ENCODE measurements at regions not wholly inside any gene's neighbourhood (a gene's known extent, or its start where the extent isn't known, plus 50 kb on each side); places are given as distances from the start of the nearest gene placed in this dataset.

DNA sequence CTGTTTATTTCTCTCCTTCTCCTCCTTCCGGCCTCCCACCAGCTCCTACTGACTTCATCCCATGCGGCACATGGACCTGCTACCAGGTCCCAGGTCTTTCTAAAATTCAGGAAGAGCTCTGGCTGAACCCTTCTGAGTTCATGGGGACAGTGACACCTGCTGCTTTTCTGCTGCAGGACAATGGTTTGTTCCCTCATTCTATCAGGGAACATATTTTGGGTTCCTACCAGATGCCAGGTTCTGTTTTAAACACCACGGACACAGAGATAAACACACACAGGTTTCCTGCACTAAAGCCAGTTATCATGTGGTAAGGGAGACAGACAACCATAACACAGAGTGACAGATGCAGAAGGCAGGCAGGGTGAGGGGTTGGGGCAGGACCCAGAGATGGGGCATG, 114.0 kb upstream of the RAB4A start:
- TF ChIP-seq, protein P1, sequence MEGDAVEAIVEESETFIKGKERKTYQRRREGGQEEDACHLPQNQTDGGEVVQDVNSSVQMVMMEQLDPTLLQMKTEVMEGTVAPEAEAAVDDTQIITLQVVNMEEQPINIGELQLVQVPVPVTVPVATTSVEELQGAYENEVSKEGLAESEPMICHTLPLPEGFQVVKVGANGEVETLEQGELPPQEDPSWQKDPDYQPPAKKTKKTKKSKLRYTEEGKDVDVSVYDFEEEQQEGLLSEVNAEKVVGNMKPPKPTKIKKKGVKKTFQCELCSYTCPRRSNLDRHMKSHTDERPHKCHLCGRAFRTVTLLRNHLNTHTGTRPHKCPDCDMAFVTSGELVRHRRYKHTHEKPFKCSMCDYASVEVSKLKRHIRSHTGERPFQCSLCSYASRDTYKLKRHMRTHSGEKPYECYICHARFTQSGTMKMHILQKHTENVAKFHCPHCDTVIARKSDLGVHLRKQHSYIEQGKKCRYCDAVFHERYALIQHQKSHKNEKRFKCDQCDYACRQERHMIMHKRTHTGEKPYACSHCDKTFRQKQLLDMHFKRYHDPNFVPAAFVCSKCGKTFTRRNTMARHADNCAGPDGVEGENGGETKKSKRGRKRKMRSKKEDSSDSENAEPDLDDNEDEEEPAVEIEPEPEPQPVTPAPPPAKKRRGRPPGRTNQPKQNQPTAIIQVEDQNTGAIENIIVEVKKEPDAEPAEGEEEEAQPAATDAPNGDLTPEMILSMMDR (IDR thresholded peaks at IDR 0.05): peak; percentile 13 to 66 (median 51)
- TF ChIP-seq POLR2AphosphoS5 (IDR thresholded peaks at IDR 0.05) (peak; percentile 27), POLR2A (IDR thresholded peaks at IDR 0.05) (no peak)

All from prostate gland (tissue), 2 donors.